ENCODE measurements at regions not wholly inside any gene's neighbourhood (a gene's known extent, or its start where the extent isn't known, plus 50 kb on each side); places are given as distances from the start of the nearest gene placed in this dataset.

- no peak for DNase-seq (ENCODE audit: low spot score)
- intact Hi-C loops (cut with DNase I), result no loop called here
Observed at GRCh38 chr7:25911738-25912607, 240.0 kb upstream of the NFE2L3 start.

GRCh38 chr7:25913598-25914224, 238.3 kb upstream of the NFE2L3 start:
- no peak for DNase-seq (ENCODE audit: low spot score)

GRCh38 chr7:25918731-25919130, 233.3 kb upstream of the NFE2L3 start:
- intact Hi-C loops (cut with DNase I), result no loop called here

More at GRCh38 chr7:25913598-25914224, 238.3 kb upstream of the NFE2L3 start:
- intact Hi-C loops (cut with DNase I), result no loop called here

GRCh38 chr7:25922296-25922695, 229.7 kb upstream of the NFE2L3 start:
- DNase-seq (ENCODE audit: low spot score), result no peak

More at GRCh38 chr7:25918731-25919130, 233.3 kb upstream of the NFE2L3 start:
- DNase-seq (ENCODE audit: low spot score), result no peak

GRCh38 chr7:25923741-25924460, 228.1 kb upstream of the NFE2L3 start:
- DNase-seq (ENCODE audit: low spot score), result no peak
- intact Hi-C loops (cut with DNase I), result no loop called here

More at GRCh38 chr7:25922296-25922695, 229.7 kb upstream of the NFE2L3 start:
- intact Hi-C loops (cut with DNase I), result no loop called here

GRCh38 chr7:25926009-25926408, 226.0 kb upstream of the NFE2L3 start:
- no peak for DNase-seq (ENCODE audit: low spot score)
- intact Hi-C loops (cut with DNase I), result no loop called here

GRCh38 chr7:25926451-25926850, 225.5 kb upstream of the NFE2L3 start:
- intact Hi-C loops (cut with DNase I), result no loop called here

GRCh38 chr7:25926891-25927625, 224.9 kb upstream of the NFE2L3 start:
- no peak for DNase-seq (ENCODE audit: low spot score)
- intact Hi-C loops (cut with DNase I), result no loop called here

More at GRCh38 chr7:25926451-25926850, 225.5 kb upstream of the NFE2L3 start:
- DNase-seq (ENCODE audit: low spot score), result no peak

GRCh38 chr7:25927626-25927978, 224.4 kb upstream of the NFE2L3 start:
- no peak for DNase-seq (ENCODE audit: low spot score)
- intact Hi-C loops (cut with DNase I), result no loop called here

- DNase-seq (ENCODE audit: low spot score), result no peak
- intact Hi-C loops (cut with DNase I), result no loop called here
Observed at GRCh38 chr7:25928549-25929330, 223.3 kb upstream of the NFE2L3 start.

GRCh38 chr7:25929448-25929847, 222.6 kb upstream of the NFE2L3 start:
- no peak for DNase-seq (ENCODE audit: low spot score)
- intact Hi-C loops (cut with DNase I), result no loop called here

GRCh38 chr7:25930492-25931048, 221.4 kb upstream of the NFE2L3 start:
- no peak for DNase-seq (ENCODE audit: low spot score)
- intact Hi-C loops (cut with DNase I), result no loop called here

GRCh38 chr7:25931156-25931555, 220.8 kb upstream of the NFE2L3 start:
- intact Hi-C loops (cut with DNase I), result no loop called here
- DNase-seq (ENCODE audit: low spot score), result no peak

GRCh38 chr7:25933921-25934320, 218.1 kb upstream of the NFE2L3 start:
- DNase-seq (ENCODE audit: low spot score), result no peak
- intact Hi-C loops (cut with DNase I), result no loop called here

- no peak for DNase-seq (ENCODE audit: low spot score)
- intact Hi-C loops (cut with DNase I), result no loop called here
Observed at GRCh38 chr7:25940086-25940906, 211.7 kb upstream of the NFE2L3 start.

GRCh38 chr7:25944777-25945515, 207.1 kb upstream of the NFE2L3 start:
- intact Hi-C loops (cut with DNase I), result no loop called here
- DNase-seq (ENCODE audit: low spot score), result no peak

- no peak for DNase-seq (ENCODE audit: low spot score)
- intact Hi-C loops (cut with DNase I), result no loop called here
Observed at GRCh38 chr7:25945608-25946007, 206.4 kb upstream of the NFE2L3 start.
